ENCODE measurements at regions not wholly inside any gene's neighbourhood (a gene's known extent, or its start where the extent isn't known, plus 50 kb on each side); places are given as distances from the start of the nearest gene placed in this dataset.

GRCh38 chr13:60282186-60282585 lies 114.8 kb upstream of the TDRD3 start:
- Histone ChIP-seq H4K5ac (ENCODE audit: insufficient read length, low read depth, low read length) (no peak overlapping the region), H3K27ac (ENCODE audit: insufficient read length, low read depth, low read length) (no peak overlapping the region)

More at GRCh38 chr13:60282186-60282585, 114.8 kb upstream of the TDRD3 start:
- no peak overlapping the region for H3K56ac ChIP-seq (ENCODE audit: insufficient read length, low read depth, low read length)
- no peaks in the 10 kb centered on the region for H3K23me2 ChIP-seq (ENCODE audit: insufficient read length, low read depth, low read length, poor library complexity, severe bottlenecking)
- no peak for DNase-seq
- no peak overlapping the region for H3K23ac ChIP-seq (ENCODE audit: insufficient read length, low read depth, low read length)
- H4K20me1 ChIP-seq (ENCODE audit: control insufficient read depth, insufficient read depth, insufficient read length), result no peaks in the 10 kb centered on the region
- no peak overlapping the region for H3K18ac ChIP-seq (ENCODE audit: insufficient read length, low read depth, low read length)
- no peaks in the 10 kb centered on the region for H3K9me3 ChIP-seq (ENCODE audit: control insufficient read depth, low read depth, low read length)
- H3K4me2 ChIP-seq (ENCODE audit: insufficient read depth, insufficient read length, low read length), result no peak overlapping the region
- no peak overlapping the region for H2AFZ ChIP-seq (ENCODE audit: low read length)
- no CpG with 5 or more reads among the region's 2 CpGs for WGBS (ENCODE audit: extremely low coverage, insufficient read length, low lambda C conversion rate)
- H4K8ac ChIP-seq (replicated peaks; ENCODE audit: insufficient read length, low read depth, low read length), result no peak overlapping the region
- Mint-ChIP-seq H3K36me3 (ENCODE audit: insufficient read depth in 1 of 3, low read depth in 3 of 3) (peaks cover 3 to 8% (median 6%) of the 10 kb centered on the region in 3 experiments; a peak in 6 of 7 replicates), H3K9me3 (peaks cover 9 to 14% of the 10 kb centered on the region in 2 experiments), H3K4me1 (peaks cover 23 to 28% of the 10 kb centered on the region in 2 experiments), H3K4me3 (no peak overlapping the region), H3K27me3 (ENCODE audit: low read depth) (peaks cover 3% of the 10 kb centered on the region; the same call in 1 of the 2 replicates), H3K27ac (no peak overlapping the region)
- H2BK20ac ChIP-seq (ENCODE audit: low read depth, low read length, poor library complexity, severe bottlenecking), result no peak overlapping the region
- no peak overlapping the region for H2AK5ac ChIP-seq (ENCODE audit: insufficient read length, low read length)
- no peak overlapping the region for H2BK12ac ChIP-seq (ENCODE audit: insufficient read length, low read depth, low read length)
- no peak overlapping the region for H2BK120ac ChIP-seq (ENCODE audit: low read depth, low read length, poor library complexity, severe bottlenecking)
- H3K4me1 ChIP-seq (ENCODE audit: insufficient read depth, low read length), result peaks cover 2% of the 10 kb centered on the region; the same call in 1 of the 2 replicates
- no peak overlapping the region for H3K4ac ChIP-seq (ENCODE audit: low read depth, low read length)
- no peaks in the 10 kb centered on the region for H3K27me3 ChIP-seq (ENCODE audit: insufficient read depth, low read length)
- no peak overlapping the region for H2BK5ac ChIP-seq (ENCODE audit: insufficient read length, low read length)
- H2BK15ac ChIP-seq (ENCODE audit: low read depth, low read length), result no peak overlapping the region
- no peaks in the 10 kb centered on the region for H3K79me1 ChIP-seq (ENCODE audit: insufficient read depth, low read depth, low read length, poor library complexity, severe bottlenecking)
- H3K9ac ChIP-seq (ENCODE audit: extremely low read depth, insufficient read length, low read length), result no peak overlapping the region
- H4K91ac ChIP-seq (ENCODE audit: insufficient read length, low read depth, low read length), result no peak overlapping the region
- H3K14ac ChIP-seq (ENCODE audit: insufficient read depth, low read length), result no peak overlapping the region
- TF ChIP-seq CTCF (conservative IDR thresholded peaks at IDR 0.05), result no peak
- no peak overlapping the region for H3T11ph ChIP-seq (ENCODE audit: low read length)
- no peaks in the 10 kb centered on the region for H3K79me2 ChIP-seq (ENCODE audit: insufficient read depth, low read length)

All from H9 (cell line).